Activated naive CD4-positive, alpha-beta T cell treated with anti-CD3 and anti-CD28 coated beads, Interleukin-2, amount 10 ng/mL, durations not matched to agents 7 days and 5 days (primary cell): ENCODE measurements at regions not wholly inside any gene's neighbourhood (a gene's known extent, or its start where the extent isn't known, plus 50 kb on each side); places are given as distances from the start of the nearest gene placed in this dataset.

Source experiments
- CTCF ChIA-PET: fragments of 350-600 bp; sonication (Branson Sonifier 250); formaldehyde crosslinking; loops from one replicate; lab custom pipeline; 2021; ENCODE audit warnings: antibody characterized with exemption; lab: Charles Lee
- DNase-seq: peaks from one replicate; pipeline ENCODE4 v3.0.0-alpha.2; 2020
- H3K27ac Mint-ChIP-seq: one replicate; pipeline ENCODE4 v1.8.0; 2021; ENCODE audit warnings: mild to moderate bottlenecking, moderate library complexity, mixed read lengths
- H3K27me3 Mint-ChIP-seq: one replicate; pipeline ENCODE4 v1.8.0; 2021; ENCODE audit warnings: mild to moderate bottlenecking, mixed read lengths
- H3K36me3 Mint-ChIP-seq: one replicate; pipeline ENCODE4 v1.8.0; 2021; ENCODE audit warnings: mixed read lengths
- H3K4me1 Mint-ChIP-seq: one replicate; pipeline ENCODE4 v1.8.0; 2021; ENCODE audit warnings: mixed read lengths
- H3K4me3 Mint-ChIP-seq: one replicate; pipeline ENCODE4 v1.8.0; 2021; ENCODE audit warnings: mild to moderate bottlenecking, moderate library complexity, mixed read lengths
- H3K9me3 Mint-ChIP-seq: one replicate; pipeline ENCODE4 v1.8.0; 2021; ENCODE audit warnings: mixed read lengths

GRCh38 chr6:90953405-90954161, 366.7 kb upstream of the MAP3K7 start:
- no peak overlapping the region for H3K4me3 Mint-ChIP-seq
- H3K27me3 Mint-ChIP-seq: no peaks in the 10 kb centered on the region
- CTCF ChIA-PET: no interaction called here
- H3K9me3 Mint-ChIP-seq: no peaks in the 10 kb centered on the region
- H3K27ac Mint-ChIP-seq: no peak overlapping the region
- no peaks in the 10 kb centered on the region for H3K4me1 Mint-ChIP-seq
- H3K36me3 Mint-ChIP-seq: no peaks in the 10 kb centered on the region
- DNase-seq: no peak

- no peak for DNase-seq
- Mint-ChIP-seq H3K27ac (no peak overlapping the region), H3K9me3 (no peaks in the 10 kb centered on the region), H3K4me1 (no peaks in the 10 kb centered on the region), H3K4me3 (no peak overlapping the region), H3K36me3 (no peaks in the 10 kb centered on the region), H3K27me3 (no peaks in the 10 kb centered on the region)
- CTCF ChIA-PET: no interaction called here
These were observed 365.3 kb upstream of the MAP3K7 start for GRCh38 chr6:90952176-90952575.

GRCh38 chr6:90948540-90948939, 361.7 kb upstream of the MAP3K7 start:
- no peaks in the 10 kb centered on the region for H3K9me3 Mint-ChIP-seq
- H3K36me3 Mint-ChIP-seq: no peaks in the 10 kb centered on the region
- no peak for DNase-seq
- no peaks in the 10 kb centered on the region for H3K4me1 Mint-ChIP-seq
- H3K27ac Mint-ChIP-seq: no peak overlapping the region
- CTCF ChIA-PET: no interaction called here
- H3K27me3 Mint-ChIP-seq: no peaks in the 10 kb centered on the region
- H3K4me3 Mint-ChIP-seq: no peak overlapping the region

GRCh38 chr6:90947184-90948064, 360.6 kb upstream of the MAP3K7 start:
- no peak overlapping the region for H3K27ac Mint-ChIP-seq
- no peak for DNase-seq
- no peaks in the 10 kb centered on the region for H3K9me3 Mint-ChIP-seq
- H3K36me3 Mint-ChIP-seq: no peaks in the 10 kb centered on the region
- no peaks in the 10 kb centered on the region for H3K27me3 Mint-ChIP-seq
- no peak overlapping the region for H3K4me3 Mint-ChIP-seq
- CTCF ChIA-PET: no interaction called here
- H3K4me1 Mint-ChIP-seq: no peaks in the 10 kb centered on the region

- Mint-ChIP-seq H3K4me3 (no peak overlapping the region), H3K27ac (no peak overlapping the region), H3K4me1 (peaks cover 4% of the 10 kb centered on the region), H3K27me3 (no peaks in the 10 kb centered on the region), H3K9me3 (no peaks in the 10 kb centered on the region), H3K36me3 (no peaks in the 10 kb centered on the region)
- DNase-seq: no peak
- CTCF ChIA-PET: interaction anchor here (0.6 to 2.0 kb wide), 5 partner anchors 12 to 140 kb away, joined by 3 to 8 read pairs (median 3); no protein-coding TSS in a partner anchor
These were observed 355.0 kb upstream of the MAP3K7 start for GRCh38 chr6:90941885-90942284.

GRCh38 chr6:90940812-90941481, 354.1 kb upstream of the MAP3K7 start:
- Mint-ChIP-seq H3K36me3 (no peaks in the 10 kb centered on the region), H3K4me1 (peaks cover 4% of the 10 kb centered on the region), H3K27me3 (no peaks in the 10 kb centered on the region), H3K9me3 (no peaks in the 10 kb centered on the region), H3K4me3 (no peak overlapping the region), H3K27ac (no peak overlapping the region)
- CTCF ChIA-PET: interaction anchor here (0.9 to 2.0 kb wide), 10 partner anchors 11 to 713 kb away, joined by 3 to 8 read pairs (median 3); no protein-coding TSS in a partner anchor
- DNase-seq: no peak

GRCh38 chr6:90939906-90940305, 353.0 kb upstream of the MAP3K7 start:
- CTCF ChIA-PET: interaction anchor here (0.5 to 2.0 kb wide), 4 partner anchors 12 to 653 kb away, joined by 3 to 8 read pairs (median 4); no protein-coding TSS in a partner anchor
- Mint-ChIP-seq H3K27me3 (no peaks in the 10 kb centered on the region), H3K4me1 (peaks cover 4% of the 10 kb centered on the region), H3K9me3 (no peaks in the 10 kb centered on the region), H3K36me3 (no peaks in the 10 kb centered on the region), H3K27ac (no peak overlapping the region), H3K4me3 (no peak overlapping the region)
- no peak for DNase-seq

- no peak for DNase-seq
- CTCF ChIA-PET: no interaction called here
- Mint-ChIP-seq H3K27me3 (no peaks in the 10 kb centered on the region), H3K4me3 (no peak overlapping the region), H3K27ac (no peak overlapping the region), H3K9me3 (no peaks in the 10 kb centered on the region), H3K4me1 (peaks cover 4% of the 10 kb centered on the region), H3K36me3 (no peaks in the 10 kb centered on the region)
These were observed 351.2 kb upstream of the MAP3K7 start for GRCh38 chr6:90938122-90938521.

- Mint-ChIP-seq H3K9me3 (no peaks in the 10 kb centered on the region), H3K36me3 (no peaks in the 10 kb centered on the region), H3K27ac (no peak overlapping the region), H3K27me3 (peaks cover 7% of the 10 kb centered on the region), H3K4me1 (peaks cover 4% of the 10 kb centered on the region), H3K4me3 (no peak overlapping the region)
- DNase-seq: no peak
- CTCF ChIA-PET: no interaction called here
These were observed 349.4 kb upstream of the MAP3K7 start for GRCh38 chr6:90936286-90936685.

- Mint-ChIP-seq H3K36me3 (no peaks in the 10 kb centered on the region), H3K9me3 (no peaks in the 10 kb centered on the region), H3K4me3 (no peak overlapping the region), H3K27me3 (peaks cover 7% of the 10 kb centered on the region), H3K4me1 (no peaks in the 10 kb centered on the region), H3K27ac (no peak overlapping the region)
- DNase-seq: no peak
- CTCF ChIA-PET: no interaction called here
These were observed 348.1 kb upstream of the MAP3K7 start for GRCh38 chr6:90934966-90935365.

- Mint-ChIP-seq H3K4me3 (no peak overlapping the region), H3K27me3 (peaks cover 7% of the 10 kb centered on the region), H3K9me3 (no peaks in the 10 kb centered on the region), H3K4me1 (no peaks in the 10 kb centered on the region), H3K36me3 (no peaks in the 10 kb centered on the region), H3K27ac (no peak overlapping the region)
- CTCF ChIA-PET: no interaction called here
- DNase-seq: no peak
These were observed 347.2 kb upstream of the MAP3K7 start for GRCh38 chr6:90934081-90934480.

GRCh38 chr6:90932351-90932750, 345.5 kb upstream of the MAP3K7 start:
- Mint-ChIP-seq H3K4me3 (no peak overlapping the region), H3K36me3 (no peaks in the 10 kb centered on the region), H3K4me1 (no peaks in the 10 kb centered on the region), H3K9me3 (no peaks in the 10 kb centered on the region), H3K27ac (no peak overlapping the region), H3K27me3 (peaks cover 11% of the 10 kb centered on the region)
- CTCF ChIA-PET: no interaction called here
- no peak for DNase-seq

GRCh38 chr6:90928051-90928450, 341.2 kb upstream of the MAP3K7 start:
- H3K4me1 Mint-ChIP-seq: no peaks in the 10 kb centered on the region
- no peak overlapping the region for H3K27ac Mint-ChIP-seq
- no peaks in the 10 kb centered on the region for H3K9me3 Mint-ChIP-seq
- CTCF ChIA-PET: interaction anchor here (1.2 kb wide), 1 partner anchor 13 kb away, joined by 8 read pairs; no protein-coding TSS in a partner anchor
- H3K36me3 Mint-ChIP-seq: no peaks in the 10 kb centered on the region
- no peak for DNase-seq
- H3K4me3 Mint-ChIP-seq: no peak overlapping the region
- peaks cover 11% of the 10 kb centered on the region for H3K27me3 Mint-ChIP-seq

- Mint-ChIP-seq H3K36me3 (no peaks in the 10 kb centered on the region), H3K27me3 (peaks cover 7% of the 10 kb centered on the region), H3K4me3 (no peak overlapping the region), H3K4me1 (no peaks in the 10 kb centered on the region), H3K27ac (no peak overlapping the region), H3K9me3 (no peaks in the 10 kb centered on the region)
- CTCF ChIA-PET: no interaction called here
- DNase-seq: no peak
These were observed 338.9 kb upstream of the MAP3K7 start for GRCh38 chr6:90925726-90926125.
